IPS DF 19.7 (cell line): ENCODE measurements at regions not wholly inside any gene's neighbourhood (a gene's known extent, or its start where the extent isn't known, plus 50 kb on each side); places are given as distances from the start of the nearest gene placed in this dataset.
"Not testable (repeated sequence)": the region's sequence is repeated elsewhere in the genome, so short reads cannot be mapped to it uniquely, and the experiment has no call there.

Source experiments
- DNase-seq: peaks from one replicate; pipeline ENCODE4 v3.0.0-alpha.2; 2013; ENCODE audit warnings: low read depth, low spot score

- no peak for DNase-seq
Observed at GRCh38 chr7:82566752-82567151, 123.2 kb upstream of the CACNA2D1 start.

GRCh38 chr7:82562716-82563404 lies 119.3 kb upstream of the CACNA2D1 start:
- DNase-seq, result no peak

- no peak for DNase-seq
Observed at GRCh38 chr7:82559193-82559805, 115.7 kb upstream of the CACNA2D1 start.

GRCh38 chr7:82549616-82550285 lies 106.2 kb upstream of the CACNA2D1 start:
- no peak for DNase-seq

GRCh38 chr7:82548141-82548688 lies 104.6 kb upstream of the CACNA2D1 start:
- no peak for DNase-seq

GRCh38 chr7:82542665-82543064 lies 99.1 kb upstream of the CACNA2D1 start:
- no peak for DNase-seq

GRCh38 chr7:82539969-82540368 lies 96.4 kb upstream of the CACNA2D1 start:
- DNase-seq, result no peak

GRCh38 chr7:82534684-82535083 lies 91.1 kb upstream of the CACNA2D1 start:
- DNase-seq, result no peak

- no peak for DNase-seq
Observed at GRCh38 chr7:82530361-82530760, 86.8 kb upstream of the CACNA2D1 start.

- DNase-seq, result no peak
Observed at GRCh38 chr7:82528577-82529310, 85.2 kb upstream of the CACNA2D1 start.

- no peak for DNase-seq
Observed at GRCh38 chr7:82527851-82528250, 84.3 kb upstream of the CACNA2D1 start.

- no peak for DNase-seq
Observed at GRCh38 chr7:82521906-82522445, 78.4 kb upstream of the CACNA2D1 start.

GRCh38 chr7:82517050-82517449 lies 73.5 kb upstream of the CACNA2D1 start:
- no peak for DNase-seq

GRCh38 chr7:82511542-82511941 lies 68.0 kb upstream of the CACNA2D1 start:
- no peak for DNase-seq

- no peak for DNase-seq
Observed at GRCh38 chr7:82507976-82508677, 64.5 kb upstream of the CACNA2D1 start.

- DNase-seq, result no peak
Observed at GRCh38 chr7:82507365-82507975, 63.9 kb upstream of the CACNA2D1 start.

GRCh38 chr7:82506702-82507101 lies 63.1 kb upstream of the CACNA2D1 start:
- no peak for DNase-seq

GRCh38 chr7:82506208-82506607 lies 62.6 kb upstream of the CACNA2D1 start:
- no peak for DNase-seq

GRCh38 chr7:82501346-82501745 lies 57.8 kb upstream of the CACNA2D1 start:
- DNase-seq, result no peak

- DNase-seq, result not testable (repeated sequence)
Observed at GRCh38 chr7:82499546-82499945, 56.0 kb upstream of the CACNA2D1 start.

- no peak for DNase-seq
Observed at GRCh38 chr7:82494420-82494819, 50.8 kb upstream of the CACNA2D1 start.
